CD4-positive, CD25-positive, alpha-beta regulatory T cell (primary cell): ENCODE measurements at regions not wholly inside any gene's neighbourhood (a gene's known extent, or its start where the extent isn't known, plus 50 kb on each side); places are given as distances from the start of the nearest gene placed in this dataset.

ENCODE experiments used
- ATAC-seq, 2 donors: fragments of 150-1000 bp; cut with Tn5 transposase; one replicate each; pipeline ENCODE4 v1.10.0; 2021; ENCODE audit warnings: low read depth in 2 of 2, moderate number of reproducible peaks in 2 of 2, moderate library complexity in 1 of 2
- DNase-seq, 3 donors: peaks; one replicate each; pipeline versions ENCODE4 v3.0.0 to v3.0.0-alpha.2; 2012 to 2022; ENCODE audit warnings: mixed read lengths in 1 of 3
- H3K27ac ChIP-seq: one replicate; pipeline ENCODE4 v1.7.0; 2013; ENCODE audit warnings: mild to moderate bottlenecking, low read length; ENCODE audit not compliant: insufficient read depth, poor library complexity, severe bottlenecking
- H3K27me3 ChIP-seq: one replicate; pipeline ENCODE4 v1.7.0; 2013; ENCODE audit warnings: low read length; ENCODE audit not compliant: control insufficient read depth, insufficient read depth
- H3K36me3 ChIP-seq: one replicate; pipeline ENCODE4 v1.7.0; 2013; ENCODE audit warnings: mild to moderate bottlenecking, low read length, moderate library complexity; ENCODE audit not compliant: control insufficient read depth, insufficient read depth
- H3K4me1 ChIP-seq: 2 replicates; pipeline ENCODE4 v1.7.0; 2013; ENCODE audit warnings: mild to moderate bottlenecking, low read length; ENCODE audit not compliant: insufficient read depth, control insufficient read depth, poor library complexity, severe bottlenecking
- H3K4me3 ChIP-seq: one replicate; pipeline ENCODE4 v1.7.0; 2013; ENCODE audit warnings: low read depth, mild to moderate bottlenecking, low read length, moderate library complexity
- H3K9me3 ChIP-seq, 2 experiments: 1 replicate in 1 of 2; 2 replicates in 1 of 2; pipeline ENCODE4 v1.7.0; 2013; ENCODE audit warnings: low read length in 2 of 2, mild to moderate bottlenecking in 1 of 2, moderate library complexity in 1 of 2; ENCODE audit not compliant: control insufficient read depth in 2 of 2
- H3K27ac Mint-ChIP-seq, 3 donors: one replicate each; pipeline ENCODE4 v1.8.0; 2020 to 2022; ENCODE audit warnings: mild to moderate bottlenecking in 3 of 3, mixed read lengths in 3 of 3, moderate library complexity in 2 of 3
- H3K27me3 Mint-ChIP-seq: one replicate; pipeline ENCODE4 v1.8.0; 2022; ENCODE audit warnings: mild to moderate bottlenecking, mixed read lengths
- H3K36me3 Mint-ChIP-seq: one replicate; pipeline ENCODE4 v1.8.0; 2020; ENCODE audit warnings: mixed read lengths
- H3K4me1 Mint-ChIP-seq, 4 donors: one replicate each; pipeline ENCODE4 v1.8.0; 2020 to 2022; ENCODE audit warnings: mixed read lengths in 4 of 4, mild to moderate bottlenecking in 1 of 4
- H3K4me3 Mint-ChIP-seq, 4 donors: one replicate each; pipeline ENCODE4 v1.8.0; 2020 to 2022; ENCODE audit warnings: mild to moderate bottlenecking in 4 of 4, mixed read lengths in 4 of 4, moderate library complexity in 3 of 4
- H3K9me3 Mint-ChIP-seq, 7 donors: one replicate each; pipeline ENCODE4 v1.8.0; 2020 to 2022; ENCODE audit warnings: mixed read lengths in 7 of 7, mild to moderate bottlenecking in 3 of 7, moderate library complexity in 2 of 7

GRCh38 chr13:65638572-65639168, 1591.5 kb downstream of the PCDH9 start:
- Mint-ChIP-seq H3K9me3 (peaks cover 0 to 14% (median 6%) of the 10 kb centered on the region in 7 donors), H3K27ac (no peak overlapping the region), H3K36me3 (no peaks in the 10 kb centered on the region), H3K27me3 (no peaks in the 10 kb centered on the region), H3K4me1 (no peaks in the 10 kb centered on the region), H3K4me3 (no peak overlapping the region)
- no peak overlapping the region for H3K27ac ChIP-seq
- no peak for ATAC-seq
- no peak overlapping the region for H3K4me3 ChIP-seq
- peak in 1 of 3 donors; percentile 1 for DNase-seq
- H3K9me3 ChIP-seq = no peaks in the 10 kb centered on the region
- no peaks in the 10 kb centered on the region for H3K4me1 ChIP-seq
- H3K36me3 ChIP-seq = no peaks in the 10 kb centered on the region
- H3K27me3 ChIP-seq = no peaks in the 10 kb centered on the region

DNA sequence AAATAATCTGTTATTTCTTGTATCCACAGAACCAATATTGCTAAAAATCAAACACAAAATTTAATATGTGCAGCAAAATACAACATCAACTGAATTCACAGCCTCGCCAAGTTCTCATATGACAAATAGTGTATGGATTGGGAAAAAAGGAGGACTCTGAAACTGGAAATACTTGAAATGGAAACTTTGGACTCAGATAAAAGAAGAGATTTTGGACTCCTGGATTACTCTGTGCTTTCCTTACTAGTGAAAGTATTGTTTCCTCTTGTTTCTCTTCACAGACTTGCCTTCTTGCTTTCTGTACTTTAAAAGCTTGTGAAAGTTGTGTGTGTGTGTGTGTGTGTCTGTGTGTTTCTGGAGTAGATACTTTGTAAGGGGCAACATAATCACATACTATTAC, 1596.3 kb downstream of the PCDH9 start:
- ATAC-seq (no peak), DNase-seq (no peak)
- H3K27me3 Mint-ChIP-seq = no peaks in the 10 kb centered on the region
- no peaks in the 10 kb centered on the region for H3K4me1 ChIP-seq
- no peak overlapping the region for H3K4me3 ChIP-seq
- no peaks in the 10 kb centered on the region for H3K36me3 ChIP-seq
- no peak overlapping the region for H3K27ac ChIP-seq
- H3K27ac Mint-ChIP-seq = no peak overlapping the region
- H3K27me3 ChIP-seq = no peaks in the 10 kb centered on the region
- H3K4me1 Mint-ChIP-seq = no peaks in the 10 kb centered on the region
- H3K9me3 ChIP-seq = peaks cover 1 to 3% of the 10 kb centered on the region in 2 experiments
- H3K4me3 Mint-ChIP-seq = no peak overlapping the region
- H3K36me3 Mint-ChIP-seq = no peaks in the 10 kb centered on the region
- peaks cover 0 to 16% (median 3%) of the 10 kb centered on the region in 7 donors for H3K9me3 Mint-ChIP-seq

- Mint-ChIP-seq H3K9me3 (peaks cover 0 to 23% (median 8%) of the 10 kb centered on the region in 7 donors), H3K4me1 (no peaks in the 10 kb centered on the region), H3K4me3 (no peak overlapping the region), H3K27ac (no peak overlapping the region), H3K27me3 (no peaks in the 10 kb centered on the region), H3K36me3 (no peaks in the 10 kb centered on the region)
- H3K36me3 ChIP-seq = no peaks in the 10 kb centered on the region
- H3K4me1 ChIP-seq = no peaks in the 10 kb centered on the region
- H3K4me3 ChIP-seq = no peak overlapping the region
- H3K27me3 ChIP-seq = no peaks in the 10 kb centered on the region
- H3K27ac ChIP-seq = no peak overlapping the region
- peaks cover 1 to 3% of the 10 kb centered on the region in 2 experiments for H3K9me3 ChIP-seq
- ATAC-seq (no peak), DNase-seq (no peak)
These were observed 1599.1 kb downstream of the PCDH9 start for GRCh38 chr13:65631078-65631477.

- Histone ChIP-seq H3K27ac (no peak overlapping the region), H3K36me3 (no peaks in the 10 kb centered on the region), H3K9me3 (peaks cover 1 to 6% of the 10 kb centered on the region in 2 experiments), H3K4me1 (no peaks in the 10 kb centered on the region), H3K27me3 (no peaks in the 10 kb centered on the region), H3K4me3 (no peak overlapping the region)
- H3K4me1 Mint-ChIP-seq = no peaks in the 10 kb centered on the region
- no peak overlapping the region for H3K27ac Mint-ChIP-seq
- DNase-seq (no peak), ATAC-seq (no peak)
- H3K9me3 Mint-ChIP-seq = peaks cover 0 to 25% (median 10%) of the 10 kb centered on the region in 7 donors
- H3K36me3 Mint-ChIP-seq = no peaks in the 10 kb centered on the region
- H3K4me3 Mint-ChIP-seq = no peak overlapping the region
- H3K27me3 Mint-ChIP-seq = no peaks in the 10 kb centered on the region
These were observed 1600.2 kb downstream of the PCDH9 start for GRCh38 chr13:65629926-65630325.

DNA sequence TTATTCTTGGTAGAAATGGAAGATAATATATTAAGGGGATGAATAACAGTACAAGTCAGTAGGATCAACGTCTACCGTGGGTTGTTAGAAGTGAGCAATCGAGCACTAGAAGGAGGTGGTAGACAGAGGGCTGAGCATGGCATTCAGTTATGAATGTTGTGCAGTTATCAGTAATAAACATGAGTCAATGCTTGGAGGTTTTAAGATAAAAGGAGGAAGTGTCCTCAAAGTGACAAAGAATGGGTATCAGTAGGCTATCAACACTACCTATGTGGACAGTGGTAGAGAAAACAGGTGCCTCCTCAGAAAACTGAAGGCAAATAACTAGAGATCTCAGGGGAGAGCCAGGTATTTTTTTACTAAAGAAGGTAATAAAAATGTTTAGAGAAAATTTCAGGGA, 1607.0 kb downstream of the PCDH9 start:
- H3K27me3 ChIP-seq = no peaks in the 10 kb centered on the region
- no peak overlapping the region for H3K27ac Mint-ChIP-seq
- peaks cover 0 to 7% of the 10 kb centered on the region in 2 experiments for H3K9me3 ChIP-seq
- no peaks in the 10 kb centered on the region for H3K4me1 Mint-ChIP-seq
- H3K4me3 Mint-ChIP-seq = no peak overlapping the region
- no peaks in the 10 kb centered on the region for H3K27me3 Mint-ChIP-seq
- DNase-seq (no peak), ATAC-seq (no peak)
- H3K4me3 ChIP-seq = no peak overlapping the region
- H3K27ac ChIP-seq = no peak overlapping the region
- peaks cover 3 to 21% (median 14%) of the 10 kb centered on the region in 7 donors for H3K9me3 Mint-ChIP-seq
- no peaks in the 10 kb centered on the region for H3K36me3 Mint-ChIP-seq
- H3K4me1 ChIP-seq = no peaks in the 10 kb centered on the region
- no peaks in the 10 kb centered on the region for H3K36me3 ChIP-seq

DNA sequence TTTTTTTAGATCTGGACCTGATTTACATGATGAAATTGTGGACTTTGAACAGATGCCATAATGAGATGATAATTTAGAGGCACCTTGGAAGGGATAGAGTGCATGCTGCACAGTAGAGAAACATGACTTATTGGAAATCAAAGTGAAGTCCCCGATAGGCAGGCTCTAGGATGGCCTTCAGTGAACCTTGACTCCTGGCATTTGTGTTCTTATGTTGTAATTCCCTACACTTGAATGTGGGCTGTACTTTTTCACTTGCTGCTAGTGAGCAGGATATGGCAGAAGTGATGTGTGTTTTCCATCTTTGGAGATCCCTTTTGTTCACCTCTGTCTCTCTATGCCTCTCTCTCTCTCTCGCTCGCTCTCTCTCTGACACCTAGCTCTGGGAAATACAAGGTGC, 1614.6 kb downstream of the PCDH9 start:
- Histone ChIP-seq H3K36me3 (no peaks in the 10 kb centered on the region), H3K27me3 (no peaks in the 10 kb centered on the region), H3K4me1 (no peaks in the 10 kb centered on the region), H3K4me3 (no peak overlapping the region), H3K9me3 (peaks cover 8 to 9% of the 10 kb centered on the region in 2 experiments), H3K27ac (no peak overlapping the region)
- no peaks in the 10 kb centered on the region for H3K27me3 Mint-ChIP-seq
- H3K4me1 Mint-ChIP-seq = no peaks in the 10 kb centered on the region
- H3K36me3 Mint-ChIP-seq = no peaks in the 10 kb centered on the region
- H3K27ac Mint-ChIP-seq = no peak overlapping the region
- peaks cover 3 to 43% (median 10%) of the 10 kb centered on the region in 7 donors for H3K9me3 Mint-ChIP-seq
- no peak overlapping the region for H3K4me3 Mint-ChIP-seq
- DNase-seq = no peak
- ATAC-seq = no peak

- H3K27me3 ChIP-seq = no peaks in the 10 kb centered on the region
- no peaks in the 10 kb centered on the region for H3K27me3 Mint-ChIP-seq
- H3K4me3 ChIP-seq = no peak overlapping the region
- no peak overlapping the region for H3K27ac Mint-ChIP-seq
- peaks cover 3 to 40% (median 8%) of the 10 kb centered on the region in 7 donors for H3K9me3 Mint-ChIP-seq
- DNase-seq (no peak), ATAC-seq (no peak)
- H3K9me3 ChIP-seq = peaks cover 8 to 9% of the 10 kb centered on the region in 2 experiments
- no peaks in the 10 kb centered on the region for H3K4me1 ChIP-seq
- H3K36me3 ChIP-seq = no peaks in the 10 kb centered on the region
- no peaks in the 10 kb centered on the region for H3K36me3 Mint-ChIP-seq
- H3K4me3 Mint-ChIP-seq = no peak overlapping the region
- no peak overlapping the region for H3K27ac ChIP-seq
- no peaks in the 10 kb centered on the region for H3K4me1 Mint-ChIP-seq
These were observed 1617.1 kb downstream of the PCDH9 start for GRCh38 chr13:65613004-65613403.

- H3K36me3 Mint-ChIP-seq = no peaks in the 10 kb centered on the region
- Histone ChIP-seq H3K4me1 (no peaks in the 10 kb centered on the region), H3K4me3 (no peak overlapping the region), H3K36me3 (no peaks in the 10 kb centered on the region), H3K9me3 (peaks cover 0 to under 1% of the 10 kb centered on the region in 2 experiments), H3K27ac (no peak overlapping the region), H3K27me3 (no peaks in the 10 kb centered on the region)
- H3K4me3 Mint-ChIP-seq = no peak overlapping the region
- ATAC-seq (no peak), DNase-seq (no peak)
- no peaks in the 10 kb centered on the region for H3K4me1 Mint-ChIP-seq
- H3K27me3 Mint-ChIP-seq = no peaks in the 10 kb centered on the region
- H3K27ac Mint-ChIP-seq = no peak overlapping the region
- H3K9me3 Mint-ChIP-seq = peaks cover 0 to 37% (median 12%) of the 10 kb centered on the region in 7 donors
These were observed 1620.8 kb downstream of the PCDH9 start for GRCh38 chr13:65609350-65609749.
